ENCODE measurements at regions not wholly inside any gene's neighbourhood (a gene's known extent, or its start where the extent isn't known, plus 50 kb on each side); places are given as distances from the start of the nearest gene placed in this dataset.

GRCh38 chr4:122671919-122672490, 51.1 kb upstream of the IL21 start:
- no peak overlapping the region for H3K9ac ChIP-seq
- no peak for TF ChIP-seq Cebpa-rat (IDR thresholded peaks at IDR 0.05)
- peaks cover 5% of the 10 kb centered on the region for H3K9me3 ChIP-seq
- H3K4me3 ChIP-seq, result no peak overlapping the region
- H3K4me2 ChIP-seq, result no peak overlapping the region
- peaks cover 5% of the 10 kb centered on the region; the same call in 1 of the 2 replicates for H3K4me1 ChIP-seq
- no peaks in the 10 kb centered on the region for H4K20me1 ChIP-seq
- H3K27ac ChIP-seq, result no peak overlapping the region
- H3K27me3 ChIP-seq, result peaks cover 8% of the 10 kb centered on the region; the same call in 1 of the 2 replicates
- no peaks in the 10 kb centered on the region for H3K36me3 ChIP-seq

DNA sequence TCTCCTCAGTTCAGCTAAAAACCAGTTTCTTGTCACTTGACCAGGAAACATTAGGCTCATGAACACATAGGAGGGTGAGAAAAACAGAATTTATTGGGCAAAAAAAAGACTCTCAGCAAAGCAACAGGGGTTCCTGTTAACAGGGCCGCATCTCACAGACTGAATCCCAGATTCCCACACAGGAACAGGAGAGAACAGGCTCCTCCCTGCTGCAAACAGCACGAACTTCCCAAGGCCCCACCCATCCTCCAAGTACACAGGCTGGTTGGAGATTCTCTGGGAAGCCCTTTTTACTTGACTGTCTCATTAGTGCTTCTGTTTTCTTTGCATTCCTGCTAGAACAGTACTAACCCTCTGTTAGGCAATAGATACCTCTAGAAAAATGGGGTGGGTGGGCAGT, 52.4 kb upstream of the IL21 start:
- Histone ChIP-seq H3K27me3 (peaks cover 8% of the 10 kb centered on the region; the same call in 1 of the 2 replicates), H3K27ac (no peak overlapping the region), H4K20me1 (no peaks in the 10 kb centered on the region), H3K4me2 (no peak overlapping the region), H3K4me3 (no peak overlapping the region), H3K36me3 (no peaks in the 10 kb centered on the region), H3K9me3 (peaks cover 5% of the 10 kb centered on the region), H3K4me1 (peaks cover 5% of the 10 kb centered on the region; the same call in 1 of the 2 replicates), H3K9ac (no peak overlapping the region)
- TF ChIP-seq Cebpa-rat (IDR thresholded peaks at IDR 0.05), result no peak

DNA sequence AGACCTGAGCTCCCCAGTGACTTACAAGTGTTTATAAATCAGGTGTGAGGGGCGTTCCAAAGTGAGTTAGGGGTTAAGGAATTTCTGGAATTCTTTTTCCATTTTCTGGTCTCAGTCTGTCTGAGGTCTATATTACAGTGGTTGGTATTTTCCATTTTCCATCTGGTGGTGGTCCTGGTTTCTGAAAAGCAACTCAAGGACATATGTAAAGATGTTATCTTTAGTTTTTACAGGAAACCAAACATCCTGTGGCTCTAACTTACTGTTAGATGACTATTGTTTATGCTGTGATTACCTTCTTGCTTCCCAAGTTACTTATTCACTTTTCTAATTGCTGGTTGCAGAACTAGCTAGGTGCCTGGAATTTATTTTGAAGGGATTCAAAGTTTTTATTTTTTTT, 53.5 kb upstream of the IL21 start:
- H3K27me3 ChIP-seq, result peaks cover under 1% of the 10 kb centered on the region; the same call in 1 of the 2 replicates
- TF ChIP-seq Cebpa-rat (IDR thresholded peaks at IDR 0.05), result no peak
- H3K4me2 ChIP-seq, result peak overlapping the region; percentile 11; the same call in 1 of the 2 replicates
- H3K4me3 ChIP-seq, result no peak overlapping the region
- peaks cover 5% of the 10 kb centered on the region; the same call in 1 of the 2 replicates for H3K4me1 ChIP-seq
- no peaks in the 10 kb centered on the region for H4K20me1 ChIP-seq
- H3K9ac ChIP-seq, result no peak overlapping the region
- H3K9me3 ChIP-seq, result peaks cover 5% of the 10 kb centered on the region
- H3K36me3 ChIP-seq, result no peaks in the 10 kb centered on the region
- no peak overlapping the region for H3K27ac ChIP-seq

DNA sequence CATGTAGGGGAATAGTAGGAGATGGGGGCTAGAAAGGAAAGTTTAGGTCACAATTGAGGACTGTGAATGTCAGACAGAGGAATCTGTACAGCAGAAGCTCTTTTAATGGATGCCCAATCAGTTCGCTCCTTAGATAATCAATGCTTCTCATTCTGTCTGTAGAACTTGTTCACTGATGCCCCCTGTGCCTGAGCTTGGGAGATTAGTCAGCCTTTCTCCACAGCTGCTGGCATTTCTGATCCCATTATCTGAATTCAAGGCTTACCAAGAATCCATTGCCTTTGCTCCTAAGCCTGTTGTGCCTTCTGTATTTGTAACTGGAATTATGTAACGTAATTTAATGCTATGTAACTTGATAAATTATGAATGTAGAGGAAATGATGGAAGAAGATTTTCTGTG, 53.2 kb upstream of the BBS12 start:
- no peaks in the 10 kb centered on the region for H3K36me3 ChIP-seq
- TF ChIP-seq Cebpa-rat (IDR thresholded peaks at IDR 0.05), result no peak
- H3K4me2 ChIP-seq, result no peak overlapping the region
- H3K4me3 ChIP-seq, result no peak overlapping the region
- H3K27ac ChIP-seq, result no peak overlapping the region
- H3K27me3 ChIP-seq, result no peaks in the 10 kb centered on the region
- no peak overlapping the region for H3K9ac ChIP-seq
- H3K9me3 ChIP-seq, result peaks cover 23% of the 10 kb centered on the region
- H3K4me1 ChIP-seq, result peaks cover 5% of the 10 kb centered on the region; the same call in 1 of the 2 replicates
- H4K20me1 ChIP-seq, result no peaks in the 10 kb centered on the region

DNA sequence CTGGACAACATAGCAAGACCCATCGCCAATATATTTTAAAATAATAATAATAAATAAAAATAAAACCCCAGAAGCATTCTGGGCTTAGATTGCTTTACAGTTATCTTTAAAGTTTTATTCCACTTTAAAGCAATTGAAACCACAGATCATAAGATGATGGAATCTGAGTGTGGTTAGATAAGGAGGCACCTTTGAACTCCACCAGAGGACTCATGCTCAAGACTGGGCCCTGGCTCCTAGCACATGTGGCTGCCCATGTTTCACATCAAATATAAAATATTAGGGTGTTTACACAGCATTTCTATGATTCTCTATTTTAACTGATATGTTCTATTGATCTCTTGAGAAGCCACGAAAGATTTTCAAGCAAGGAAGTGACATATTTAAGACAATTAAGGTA, 52.6 kb upstream of the BBS12 start:
- TF ChIP-seq Cebpa-rat (IDR thresholded peaks at IDR 0.05), result no peak
- H4K20me1 ChIP-seq, result no peaks in the 10 kb centered on the region

DNA sequence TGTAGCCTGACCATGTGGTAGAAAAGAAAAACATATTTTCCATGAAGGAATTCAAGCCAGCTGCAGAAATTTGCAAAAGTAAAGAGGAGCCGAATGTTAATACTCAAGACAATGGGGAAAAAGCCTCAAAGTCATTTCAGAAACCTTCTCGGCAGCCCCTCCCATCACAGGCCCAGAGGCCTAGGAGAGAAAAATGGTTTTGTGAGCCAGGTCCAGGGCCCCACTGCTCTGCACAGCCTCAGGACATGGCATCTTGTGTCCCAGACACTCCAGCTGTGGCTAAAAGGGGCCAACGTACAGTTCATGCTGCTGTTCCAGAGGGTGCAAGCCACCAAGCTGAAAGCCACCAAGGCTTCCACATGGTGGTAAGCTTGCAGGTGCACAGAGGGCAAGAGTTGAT, 50.9 kb upstream of the BBS12 start:
- no peaks in the 10 kb centered on the region for H3K36me3 ChIP-seq
- no peaks in the 10 kb centered on the region for H4K20me1 ChIP-seq
- TF ChIP-seq Cebpa-rat (IDR thresholded peaks at IDR 0.05), result no peak
- no peak overlapping the region for H3K27ac ChIP-seq
- peaks cover under 1% of the 10 kb centered on the region; the same call in 1 of the 2 replicates for H3K4me1 ChIP-seq
- peaks cover 23% of the 10 kb centered on the region for H3K9me3 ChIP-seq
- no peak overlapping the region for H3K4me2 ChIP-seq
- H3K9ac ChIP-seq, result no peak overlapping the region
- no peak overlapping the region for H3K4me3 ChIP-seq
- H3K27me3 ChIP-seq, result no peaks in the 10 kb centered on the region

More for the DNA sequence above, 52.6 kb upstream of the BBS12 start:
- Histone ChIP-seq H3K9me3 (peaks cover 23% of the 10 kb centered on the region), H3K27me3 (no peaks in the 10 kb centered on the region), H3K4me2 (no peak overlapping the region), H3K9ac (no peak overlapping the region), H3K4me1 (no peaks in the 10 kb centered on the region; the same call in 1 of the 2 replicates), H3K4me3 (no peak overlapping the region), H3K36me3 (no peaks in the 10 kb centered on the region), H3K27ac (no peak overlapping the region)

Measured in BLaER1 (cell line).